Chondrocyte (in vitro differentiated cells): ENCODE measurements at regions not wholly inside any gene's neighbourhood (a gene's known extent, or its start where the extent isn't known, plus 50 kb on each side); places are given as distances from the start of the nearest gene placed in this dataset.

Experiments used
- DNase-seq: peaks from one replicate; pipeline ENCODE4 v3.0.0; 2021; ENCODE audit warnings: mixed read lengths, low spot score
- H3K27ac Mint-ChIP-seq: one replicate; pipeline ENCODE4 v1.8.0; 2021; ENCODE audit warnings: mild to moderate bottlenecking, moderate library complexity, mixed read lengths; ENCODE audit not compliant: unreplicated experiment
- H3K27me3 Mint-ChIP-seq: 2 replicates; pipeline ENCODE4 v1.8.0; 2021; ENCODE audit warnings: low read depth, mixed read lengths
- H3K36me3 Mint-ChIP-seq: 2 replicates; pipeline ENCODE4 v1.8.0; 2021; ENCODE audit warnings: low read depth, mixed read lengths
- H3K4me1 Mint-ChIP-seq: 2 replicates; pipeline ENCODE4 v1.8.0; 2021; ENCODE audit warnings: low read depth, mild to moderate bottlenecking, mixed read lengths
- H3K4me3 Mint-ChIP-seq: one replicate; pipeline ENCODE4 v1.8.0; 2021; ENCODE audit warnings: mild to moderate bottlenecking, moderate library complexity, mixed read lengths; ENCODE audit not compliant: unreplicated experiment
- H3K9me3 Mint-ChIP-seq: 2 replicates; pipeline ENCODE4 v1.8.0; 2021; ENCODE audit warnings: low read depth, mixed read lengths
- CTCF ChIP-seq: fragments of 200-600 bp; sonication (generic); IDR thresholded peaks from 2 replicates; pipeline ENCODE4 v1.5.0; 2021; ENCODE audit warnings: antibody characterized with exemption, mild to moderate bottlenecking, moderate library complexity

- no peaks in the 10 kb centered on the region for H3K27me3 Mint-ChIP-seq
- no peaks in the 10 kb centered on the region for H3K36me3 Mint-ChIP-seq
- no peaks in the 10 kb centered on the region for H3K4me1 Mint-ChIP-seq
- H3K9me3 Mint-ChIP-seq = peaks cover 15% of the 10 kb centered on the region
- no peak overlapping the region for H3K4me3 Mint-ChIP-seq
- DNase-seq = no peak
- no peak for TF ChIP-seq CTCF
- H3K27ac Mint-ChIP-seq = no peak overlapping the region
Observed at GRCh38 chr2:23091019-23091418, 294.0 kb upstream of the KLHL29 start.

- H3K4me1 Mint-ChIP-seq = no peaks in the 10 kb centered on the region
- no peak overlapping the region for H3K4me3 Mint-ChIP-seq
Observed at GRCh38 chr2:23091900-23092299, 293.1 kb upstream of the KLHL29 start.

GRCh38 chr2:23092831-23093230 lies 292.1 kb upstream of the KLHL29 start:
- H3K4me3 Mint-ChIP-seq = no peak overlapping the region
- DNase-seq = no peak
- peaks cover 8% of the 10 kb centered on the region for H3K9me3 Mint-ChIP-seq

More at GRCh38 chr2:23091900-23092299, 293.1 kb upstream of the KLHL29 start:
- Mint-ChIP-seq H3K9me3 (peaks cover 15% of the 10 kb centered on the region), H3K27me3 (no peaks in the 10 kb centered on the region), H3K27ac (no peak overlapping the region), H3K36me3 (no peaks in the 10 kb centered on the region)
- no peak for TF ChIP-seq CTCF
- no peak for DNase-seq

GRCh38 chr2:23093513-23093912 lies 291.5 kb upstream of the KLHL29 start:
- no peak for TF ChIP-seq CTCF
- no peak for DNase-seq
- Mint-ChIP-seq H3K9me3 (peaks cover 7% of the 10 kb centered on the region), H3K4me3 (no peak overlapping the region), H3K27me3 (no peaks in the 10 kb centered on the region), H3K4me1 (no peaks in the 10 kb centered on the region), H3K27ac (no peak overlapping the region), H3K36me3 (no peaks in the 10 kb centered on the region)

More at GRCh38 chr2:23092831-23093230, 292.1 kb upstream of the KLHL29 start:
- Mint-ChIP-seq H3K36me3 (no peaks in the 10 kb centered on the region), H3K27ac (no peak overlapping the region), H3K27me3 (no peaks in the 10 kb centered on the region), H3K4me1 (no peaks in the 10 kb centered on the region)
- TF ChIP-seq CTCF = no peak

- no peak for DNase-seq
- no peaks in the 10 kb centered on the region for H3K4me1 Mint-ChIP-seq
- H3K36me3 Mint-ChIP-seq = no peaks in the 10 kb centered on the region
- H3K9me3 Mint-ChIP-seq = peaks cover 3% of the 10 kb centered on the region
- no peak overlapping the region for H3K27ac Mint-ChIP-seq
- no peaks in the 10 kb centered on the region for H3K27me3 Mint-ChIP-seq
- no peak for TF ChIP-seq CTCF
- H3K4me3 Mint-ChIP-seq = no peak overlapping the region
Observed at GRCh38 chr2:23096906-23097602, 287.9 kb upstream of the KLHL29 start.
